Heart left ventricle (tissue), 16 donors: ENCODE measurements at regions not wholly inside any gene's neighbourhood (a gene's known extent, or its start where the extent isn't known, plus 50 kb on each side); places are given as distances from the start of the nearest gene placed in this dataset.

ENCODE experiments used
- ATAC-seq, 4 donors: fragments of 200-7000 bp; cut with Tn5 transposase; one replicate each; pipeline ENCODE4 v1.9.1; 2020 to 2022; ENCODE audit warnings: moderate library complexity in 4 of 4, mild to moderate bottlenecking in 3 of 4, moderate number of reproducible peaks in 1 of 4
- DNase-seq, 5 donors: peaks; one replicate each; pipeline ENCODE4 v3.0.0-alpha.2; 2020
- H3K27ac ChIP-seq, 12 donors: fragments of 200-600 bp; sonication (generic) in 4 of 12; one replicate each; pipeline versions ENCODE4 v1.5.0 to v1.8.0; 2016 to 2022; ENCODE audit warnings: mild to moderate bottlenecking in 2 of 12
- H3K27me3 ChIP-seq, 9 donors: fragments of 200-600 bp; sonication (generic) in 2 of 9; one replicate each; pipeline versions ENCODE4 v1.5.1 to v1.8.0; 2016 to 2022; ENCODE audit warnings: mild to moderate bottlenecking in 3 of 9
- H3K36me3 ChIP-seq, 9 donors: fragments of 200-600 bp; sonication (generic) in 2 of 9; one replicate each; pipeline versions ENCODE4 v1.5.0 to v1.8.0; 2018 to 2022; ENCODE audit warnings: mild to moderate bottlenecking in 2 of 9
- H3K4me1 ChIP-seq, 12 donors: fragments of 200-600 bp; sonication (generic) in 4 of 12; one replicate each; pipeline versions ENCODE4 v1.5.0 to v1.8.0; 2016 to 2022; ENCODE audit warnings: mild to moderate bottlenecking in 3 of 12
- H3K4me3 ChIP-seq, 12 donors: fragments of 200-600 bp; sonication (generic) in 4 of 12; one replicate each; pipeline versions ENCODE4 v1.5.0 to v1.8.0; 2017 to 2022; ENCODE audit warnings: mild to moderate bottlenecking in 9 of 12, moderate library complexity in 4 of 12
- H3K9me3 ChIP-seq, 12 donors: fragments of 200-600 bp; sonication (generic) in 4 of 12; one replicate each; pipeline versions ENCODE4 v1.5.0 to v1.8.0; 2016 to 2022; ENCODE audit warnings: mild to moderate bottlenecking in 1 of 12
- CTCF ChIP-seq, 12 donors: fragments of 200-600 bp; sonication (generic) in 4 of 12; IDR thresholded peaks; one replicate each; pipeline versions ENCODE4 v1.5.0 to v1.8.0; 2018 to 2022; ENCODE audit warnings: antibody characterized with exemption in 12 of 12, mild to moderate bottlenecking in 5 of 12
- POLR2A ChIP-seq, 2 donors: fragments of 450-650 bp; IDR thresholded peaks; one replicate each; pipeline ENCODE4 v1.6.1; 2017; ENCODE audit warnings: antibody characterized with exemption in 2 of 2, mild to moderate bottlenecking in 2 of 2, moderate library complexity in 2 of 2
- WGBS, 4 donors: extraction: QIAGEN DNeasy Blood & Tissue Kit in 2 of 4; methylation state at CpG; one replicate each; pipeline versions ENCODE4 v1.1.5 to v1.1.7; 2013 to 2018; 5-methylcytosine and 5-hydroxymethylcytosine counted together
- intact Hi-C, 10 donors: fragments of 100-400 bp; cut with DNase I; formaldehyde crosslinking; loops; one replicate each; pipeline versions ENCODE4 v1.11.1 to v1.14.2; 2022
- donor health status: ischemic (EF 13 %, LVEDD 7.1; RV severe dilation, severe dysfunction).
- donor health status: healthy with polysubstance abuse.
- donor health status: DM: no; HTN: yes; CAD: no.
- donor health status: DM: no; HTN: no; CAD: no.
- donor health status: ischemic (EF 25% LVEDD 6.9; RV normal size, moderate dysfunction).
- donor health status: ischemic (EF 25% LVEDD 5.7; RV mildly dilated, moderate dysfunction).
- donor health status: healthy.
- donor health status: DM: yes; HTN: yes; CAD: no.
- donor health status: ischemic (EF 35%, LVEDD 5.7; RV mildly dilated, moderate dysfunction).
- donor health status: nonischemic (EF 11% LVEDD 7.7; RV severe dilation, severe dysfunction).
- donor health status: DM: yes; HTN: yes; CAD: no.
- donor health status: PGD.
- donor health status: ischemic (EF 29% LVEDD 5.4; RV normal size, mild dysfunction).
- donor health status: nonischemic (EF 23%, LVEDD 6.1; RV moderate dilation, normal function).

DNA sequence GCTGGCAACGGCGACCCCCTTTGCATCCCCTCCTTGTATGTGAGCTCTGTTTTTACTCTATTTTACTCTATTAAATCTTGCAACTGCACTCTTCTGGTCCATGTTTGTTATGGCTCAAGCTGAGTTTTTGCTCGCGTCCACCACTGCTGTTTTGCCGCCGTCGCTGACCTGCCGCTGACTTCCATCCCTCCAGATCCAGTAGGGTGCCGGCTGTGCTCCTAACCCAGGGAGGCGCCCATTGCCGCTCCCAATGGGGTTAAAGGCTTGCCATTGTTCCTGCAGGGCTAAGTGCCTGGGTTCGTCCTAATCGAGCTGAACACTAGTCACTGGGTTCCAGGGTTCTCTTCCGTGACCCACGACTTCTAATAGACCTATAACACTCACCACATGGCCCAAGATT, 2704.4 kb downstream of the PCDH9 start:
- Histone ChIP-seq H3K9me3 (peaks cover 0 to 10% (median 0%) of the 10 kb centered on the region in 12 donors), H3K27me3 (no peaks in the 10 kb centered on the region), H3K36me3 (no peaks in the 10 kb centered on the region), H3K27ac (no peak overlapping the region), H3K4me1 (no peaks in the 10 kb centered on the region), H3K4me3 (no peak overlapping the region)
- 88 to 96% (median 91%) methylated on average over 15 of the region's 15 CpGs for whole genome bisulfite sequencing, 4 donors
- DNase-seq = no peak
- ATAC-seq = no peak
- TF ChIP-seq POLR2A (IDR thresholded peaks at IDR 0.05) (no peak), CTCF (IDR thresholded peaks at IDR 0.05) (no peak)
- intact Hi-C loops = no loop called here

DNA sequence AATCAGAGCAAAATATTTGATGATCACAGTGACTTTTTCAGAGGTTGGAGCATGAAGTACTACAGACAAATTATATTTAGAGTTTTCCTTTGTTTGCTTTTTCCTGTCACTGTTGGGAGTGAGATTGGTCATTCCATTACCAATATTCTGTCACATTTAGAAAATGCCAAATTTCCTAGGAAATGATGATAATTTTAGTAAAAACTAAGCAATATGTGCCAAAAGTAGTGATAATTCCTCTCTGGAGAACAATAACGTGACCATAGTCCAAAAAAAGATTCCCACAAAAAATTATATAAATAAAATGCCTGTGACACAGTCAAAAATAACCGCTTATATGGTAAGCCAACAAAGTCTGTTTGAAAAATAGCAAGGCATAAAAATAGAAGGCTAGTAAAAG, 2719.4 kb downstream of the PCDH9 start:
- intact Hi-C loops = no loop called here
- peaks cover 0 to 22% (median 5%) of the 10 kb centered on the region in 12 donors for H3K9me3 ChIP-seq
- TF ChIP-seq POLR2A (IDR thresholded peaks at IDR 0.05) = no peak
- no peak for TF ChIP-seq CTCF (IDR thresholded peaks at IDR 0.05)

GRCh38 chr13:64506246-64506645, 2723.9 kb downstream of the PCDH9 start:
- Histone ChIP-seq H3K27ac (no peak overlapping the region), H3K4me1 (peaks cover 0 to 10% (median 0%) of the 10 kb centered on the region in 12 donors), H3K9me3 (no peaks in the 10 kb centered on the region), H3K36me3 (no peaks in the 10 kb centered on the region), H3K4me3 (no peak overlapping the region), H3K27me3 (no peaks in the 10 kb centered on the region)
- 62 to 75% (median 68%) methylated on average over 1 of the region's 1 CpG for WGBS, 4 donors
- TF ChIP-seq POLR2A (IDR thresholded peaks at IDR 0.05) (no peak), CTCF (IDR thresholded peaks at IDR 0.05) (no peak)
- intact Hi-C loops = no loop called here
- ATAC-seq = no peak
- no peak for DNase-seq

More for the DNA sequence above, 2719.4 kb downstream of the PCDH9 start:
- no peaks in the 10 kb centered on the region for H3K27me3 ChIP-seq
- no peak for ATAC-seq
- peaks cover 0 to 10% (median 0%) of the 10 kb centered on the region in 12 donors for H3K4me1 ChIP-seq
- WGBS, 4 donors = 36 to 41% (median 38%) methylated on average over 2 of the region's 2 CpGs
- H3K36me3 ChIP-seq = no peaks in the 10 kb centered on the region
- H3K27ac ChIP-seq = peak overlapping the region in 2 of 12 donors; percentile 41 to 72
- H3K4me3 ChIP-seq = no peak overlapping the region
- DNase-seq = no peak

GRCh38 chr13:64505336-64505910, 2724.7 kb downstream of the PCDH9 start:
- ATAC-seq (no peak), DNase-seq (no peak)
- Histone ChIP-seq H3K4me1 (peaks cover 0 to 4% (median 0%) of the 10 kb centered on the region in 12 donors), H3K9me3 (no peaks in the 10 kb centered on the region), H3K4me3 (no peak overlapping the region), H3K36me3 (no peaks in the 10 kb centered on the region), H3K27me3 (no peaks in the 10 kb centered on the region), H3K27ac (no peak overlapping the region)
- TF ChIP-seq CTCF (IDR thresholded peaks at IDR 0.05) = no peak
- no peak for TF ChIP-seq POLR2A (IDR thresholded peaks at IDR 0.05)
- intact Hi-C loops = no loop called here
- 59 to 70% (median 63%) methylated on average over 4 of the region's 4 CpGs for WGBS, 4 donors
